ENCODE measurements at regions not wholly inside any gene's neighbourhood (a gene's known extent, or its start where the extent isn't known, plus 50 kb on each side); places are given as distances from the start of the nearest gene placed in this dataset.
"Not testable (repeated sequence)": the region's sequence is repeated elsewhere in the genome, so short reads cannot be mapped to it uniquely, and the experiment has no call there.

- no peak for DNase-seq (ENCODE audit: extremely low read depth, low read depth)
- TF ChIP-seq CTCF (IDR thresholded peaks at IDR 0.05; ENCODE audit: low read depth, low read length, missing control alignments): no peak
- no peak overlapping the region for H3K4me3 ChIP-seq (replicated peaks; ENCODE audit: low read depth, low read length)
Observed at GRCh38 chr12:131333136-131333535, 377.8 kb upstream of the SFSWAP start.

GRCh38 chr12:131333621-131334440 lies 377.1 kb upstream of the SFSWAP start:
- no peak for DNase-seq (ENCODE audit: extremely low read depth, low read depth)
- no peak for TF ChIP-seq CTCF (IDR thresholded peaks at IDR 0.05; ENCODE audit: low read depth, low read length, missing control alignments)

GRCh38 chr12:131334835-131335234 lies 376.1 kb upstream of the SFSWAP start:
- TF ChIP-seq CTCF (IDR thresholded peaks at IDR 0.05; ENCODE audit: low read depth, low read length, missing control alignments): no peak
- H3K4me3 ChIP-seq (replicated peaks; ENCODE audit: low read depth, low read length): no peak overlapping the region
- no peak for DNase-seq (ENCODE audit: extremely low read depth, low read depth)

More at GRCh38 chr12:131333621-131334440, 377.1 kb upstream of the SFSWAP start:
- H3K4me3 ChIP-seq (replicated peaks; ENCODE audit: low read depth, low read length): no peak overlapping the region

- no peak for TF ChIP-seq CTCF (IDR thresholded peaks at IDR 0.05; ENCODE audit: low read depth, low read length, missing control alignments)
- DNase-seq (ENCODE audit: extremely low read depth, low read depth): no peak
- no peak overlapping the region for H3K4me3 ChIP-seq (replicated peaks; ENCODE audit: low read depth, low read length)
Observed at GRCh38 chr12:131335456-131335855, 375.4 kb upstream of the SFSWAP start.

GRCh38 chr12:131337861-131338260 lies 373.0 kb upstream of the SFSWAP start:
- not testable (repeated sequence) for H3K4me3 ChIP-seq (replicated peaks; ENCODE audit: low read depth, low read length); DNase-seq (ENCODE audit: extremely low read depth, low read depth)

- TF ChIP-seq CTCF (IDR thresholded peaks at IDR 0.05; ENCODE audit: low read depth, low read length, missing control alignments): no peak
- no peak overlapping the region for H3K4me3 ChIP-seq (replicated peaks; ENCODE audit: low read depth, low read length)
- no peak for DNase-seq (ENCODE audit: extremely low read depth, low read depth)
Observed at GRCh38 chr12:131340616-131341210, 370.2 kb upstream of the SFSWAP start.

GRCh38 chr12:131341608-131342007 lies 369.3 kb upstream of the SFSWAP start:
- not testable (repeated sequence) for DNase-seq (ENCODE audit: extremely low read depth, low read depth); H3K4me3 ChIP-seq (replicated peaks; ENCODE audit: low read depth, low read length)

GRCh38 chr12:131343436-131343835 lies 367.5 kb upstream of the SFSWAP start:
- not testable (repeated sequence) for H3K4me3 ChIP-seq (replicated peaks; ENCODE audit: low read depth, low read length); DNase-seq (ENCODE audit: extremely low read depth, low read depth)

GRCh38 chr12:131344715-131345520 lies 366.0 kb upstream of the SFSWAP start:
- not testable (repeated sequence) for H3K4me3 ChIP-seq (replicated peaks; ENCODE audit: low read depth, low read length); DNase-seq (ENCODE audit: extremely low read depth, low read depth)

Measured in HFF-Myc (cell line).